ENCODE measurements at regions not wholly inside any gene's neighbourhood (a gene's known extent, or its start where the extent isn't known, plus 50 kb on each side); places are given as distances from the start of the nearest gene placed in this dataset.

- no peak for DNase-seq
Observed at GRCh38 chr4:28555866-28556265, 1695.2 kb downstream of the STIM2 start.

GRCh38 chr4:28557755-28558154, 1697.1 kb downstream of the STIM2 start:
- DNase-seq = no peak

DNA sequence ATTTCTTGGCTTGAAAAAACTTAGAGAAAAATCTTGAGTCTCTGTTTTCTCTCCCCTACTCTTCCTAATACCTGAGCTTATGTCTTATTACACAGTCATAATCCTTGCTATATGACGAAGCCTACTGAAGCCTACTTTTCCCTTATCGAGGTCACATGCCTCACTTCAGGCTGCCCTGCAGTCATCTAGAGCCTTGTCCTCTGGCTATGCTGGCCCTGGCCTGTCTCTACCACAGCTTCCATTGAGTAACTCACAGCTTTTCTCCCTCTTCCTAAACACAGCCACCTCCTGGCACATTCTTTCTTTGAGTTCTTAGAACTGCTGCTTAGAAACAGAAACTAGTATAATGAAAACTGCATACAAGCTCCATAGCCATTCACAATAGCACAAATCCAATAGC, 1698.3 kb downstream of the STIM2 start:
- no peak for DNase-seq

DNA sequence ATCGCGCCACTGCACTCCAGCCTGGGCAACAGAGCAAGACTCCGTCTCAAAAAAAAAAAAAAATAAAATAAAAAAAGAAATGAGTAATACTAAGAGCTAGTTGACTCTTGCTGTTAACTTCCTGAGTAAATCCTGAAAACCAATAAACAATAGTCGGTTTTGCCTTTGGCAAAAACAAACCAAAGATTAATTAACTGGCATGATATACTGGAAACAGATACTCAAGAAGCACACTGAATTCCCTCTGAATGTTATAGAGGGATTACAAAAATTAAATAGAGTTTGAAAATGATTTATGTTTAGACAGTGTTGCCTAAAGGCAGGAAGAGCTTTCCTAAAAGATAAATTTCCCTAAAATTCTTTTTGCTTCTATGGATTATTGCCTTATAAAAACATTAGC, 1702.3 kb downstream of the STIM2 start:
- DNase-seq = no peak

- DNase-seq = no peak
Observed at GRCh38 chr4:28565396-28565795, 1704.8 kb downstream of the STIM2 start.

GRCh38 chr4:28600958-28601357, 1740.3 kb downstream of the STIM2 start:
- DNase-seq = no peak

- no peak for DNase-seq
Observed at GRCh38 chr4:28621591-28621990, 1761.0 kb downstream of the STIM2 start.

DNA sequence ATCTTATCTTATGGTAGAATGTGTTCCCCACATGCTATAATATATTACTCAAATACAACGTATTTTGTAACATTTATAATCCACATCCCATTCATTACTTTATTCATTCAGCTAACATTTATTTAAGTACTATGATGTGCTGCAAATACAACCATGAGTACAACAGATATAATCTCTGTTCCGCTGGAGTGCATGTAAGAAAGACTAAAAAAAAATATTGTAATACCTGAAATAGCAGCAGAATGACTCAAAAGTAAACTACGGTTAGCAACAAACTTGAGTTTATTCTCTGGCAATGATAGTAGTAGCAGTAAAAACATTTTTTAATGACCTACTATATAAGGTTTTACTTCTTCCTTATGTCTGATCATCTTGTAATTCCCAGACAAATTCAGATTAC, 1776.3 kb downstream of the STIM2 start:
- no peak for DNase-seq

- no peak for DNase-seq
Observed at GRCh38 chr4:28639747-28640146, 1779.1 kb downstream of the STIM2 start.

DNA sequence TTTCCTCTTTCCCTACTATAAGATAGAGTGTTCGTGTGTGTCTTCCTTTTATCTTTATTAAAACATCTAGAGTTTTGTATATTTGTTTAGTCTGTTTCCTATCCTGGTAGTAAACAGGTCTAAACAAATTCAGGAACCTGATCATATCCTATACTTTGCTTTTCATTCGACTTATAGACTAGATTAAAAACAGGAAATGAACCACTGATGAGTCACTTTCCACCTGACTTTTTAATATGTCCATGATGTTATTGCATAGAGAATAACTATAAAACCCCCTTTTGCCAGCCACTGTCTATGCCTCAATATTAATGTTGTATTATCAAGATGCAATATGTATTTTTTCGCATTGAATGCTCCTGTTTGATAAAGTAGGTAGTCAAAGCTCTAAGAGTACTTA, 1794.0 kb downstream of the STIM2 start:
- no peak for DNase-seq

DNA sequence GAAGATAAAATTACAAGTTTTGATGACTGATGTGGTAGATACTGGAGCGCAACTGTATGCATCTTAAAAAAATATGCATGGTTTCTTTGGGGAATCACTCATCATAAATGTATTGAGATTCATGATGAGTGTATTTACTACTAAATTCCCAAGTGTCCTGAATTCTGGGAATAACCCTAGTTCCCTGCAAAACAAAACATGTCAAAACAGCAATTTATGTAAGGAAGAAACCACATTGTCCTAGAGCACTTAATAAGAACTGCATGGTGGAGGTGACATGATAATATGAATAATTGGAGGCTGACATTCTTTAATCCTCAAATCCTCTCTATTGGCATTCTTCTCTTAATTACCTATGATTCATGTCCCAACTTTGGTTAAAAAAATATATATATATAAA, 1804.7 kb downstream of the STIM2 start:
- DNase-seq = no peak

GRCh38 chr4:28675582-28675981, 1814.9 kb downstream of the STIM2 start:
- no peak for DNase-seq

- DNase-seq = no peak
Observed at GRCh38 chr4:28677808-28678207, 1817.2 kb downstream of the STIM2 start.

GRCh38 chr4:28682847-28683246, 1822.2 kb downstream of the STIM2 start:
- DNase-seq = no peak

GRCh38 chr4:28686618-28687017, 1826.0 kb downstream of the STIM2 start:
- peak; percentile 44 for DNase-seq

DNA sequence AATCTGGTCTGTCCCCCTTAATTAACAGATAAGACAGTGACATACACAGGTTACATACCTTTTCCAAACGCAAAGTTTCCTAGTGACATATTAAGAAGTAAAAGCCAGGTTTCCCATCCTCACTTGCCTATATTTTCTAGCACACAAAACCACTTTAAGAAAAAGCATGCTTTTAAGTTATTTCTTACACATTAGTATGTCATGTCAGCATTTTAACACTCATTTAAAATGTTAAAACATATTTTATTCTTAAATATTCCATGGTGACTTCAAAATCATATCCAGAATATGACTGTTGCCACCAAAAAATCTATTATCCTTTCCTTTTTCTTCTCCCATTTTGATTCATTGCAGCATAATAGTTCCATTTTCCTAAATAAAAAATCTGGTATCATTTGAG, 1830.2 kb downstream of the STIM2 start:
- no peak for DNase-seq

DNA sequence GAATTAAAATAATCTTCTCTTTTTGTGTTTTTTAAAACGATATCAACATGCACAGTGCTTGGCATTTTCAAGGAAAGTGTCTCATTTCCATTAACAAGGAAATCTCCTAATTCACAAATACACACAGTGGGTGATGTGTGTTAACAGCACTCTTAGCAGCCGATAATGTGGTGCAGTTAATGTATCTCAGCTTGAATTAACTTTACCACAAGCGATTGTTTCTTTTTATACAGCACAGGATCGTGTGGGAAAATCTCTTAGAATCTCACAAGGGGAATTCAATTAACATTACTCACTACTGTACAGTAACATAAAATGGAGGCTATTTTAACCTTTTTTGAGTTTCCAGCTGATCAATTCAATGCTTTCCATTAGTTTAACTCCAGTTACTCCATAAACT, 1841.9 kb downstream of the STIM2 start:
- DNase-seq = no peak

GRCh38 chr4:28709891-28710290, 1849.2 kb downstream of the STIM2 start:
- DNase-seq = no peak

DNA sequence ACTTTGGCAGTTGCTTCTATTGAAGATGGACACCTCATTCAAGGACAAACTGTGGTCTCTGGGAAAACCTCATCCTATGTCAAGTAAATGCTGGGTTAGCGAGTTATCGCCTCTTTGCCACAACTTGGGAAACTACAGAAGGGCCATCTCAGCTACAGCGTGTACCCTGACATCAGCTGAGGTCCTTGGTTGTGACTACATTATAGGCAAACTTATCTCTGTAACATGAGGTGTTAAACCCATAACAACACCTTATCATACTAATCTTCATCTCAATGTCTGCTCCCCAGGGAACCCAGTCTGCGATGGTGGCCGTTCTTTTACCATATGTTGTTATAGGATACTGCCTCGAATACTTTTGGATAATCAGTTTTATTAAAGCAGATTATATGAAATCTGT, 1862.7 kb downstream of the STIM2 start:
- no peak for DNase-seq

GRCh38 chr4:28724239-28724638, 1863.6 kb downstream of the STIM2 start:
- no peak for DNase-seq

DNA sequence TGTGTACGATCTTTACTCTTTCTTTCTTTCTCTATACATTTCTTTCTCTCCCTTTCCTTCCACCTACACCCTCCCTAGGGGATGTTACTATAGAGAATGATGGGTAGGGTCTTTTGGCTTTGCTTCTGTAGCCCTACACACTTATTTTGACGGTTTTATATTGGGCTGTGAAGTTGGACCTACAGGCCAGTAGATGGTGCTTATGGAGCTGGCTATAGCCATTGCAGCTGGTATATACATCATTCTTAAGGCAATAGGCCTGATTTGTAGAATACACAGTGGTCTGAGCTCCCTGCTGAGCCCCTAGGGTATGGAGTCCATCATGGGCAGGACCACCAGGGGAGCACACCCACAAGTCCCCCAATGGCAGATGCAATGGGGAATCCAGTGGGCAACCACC, 1869.7 kb downstream of the STIM2 start:
- no peak for DNase-seq

DNA sequence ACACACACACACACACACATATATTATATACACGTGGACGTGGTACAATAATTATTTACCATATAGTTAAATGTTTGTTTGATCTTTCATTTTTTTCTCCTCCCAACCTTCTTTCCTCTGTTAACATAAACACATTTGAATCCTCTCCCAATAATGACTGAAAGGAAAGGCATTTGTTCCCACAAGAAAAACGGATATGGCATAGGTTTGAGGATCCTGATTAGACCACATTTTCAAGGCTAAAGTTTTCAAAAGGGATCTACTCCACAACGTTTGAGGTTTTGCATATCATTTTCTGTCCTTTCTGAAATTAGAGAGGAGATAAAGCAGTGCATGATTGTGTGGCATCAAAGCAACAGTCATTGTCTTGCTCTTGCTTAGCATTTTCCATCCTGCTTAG, 1883.4 kb downstream of the STIM2 start:
- no peak for DNase-seq

DNA sequence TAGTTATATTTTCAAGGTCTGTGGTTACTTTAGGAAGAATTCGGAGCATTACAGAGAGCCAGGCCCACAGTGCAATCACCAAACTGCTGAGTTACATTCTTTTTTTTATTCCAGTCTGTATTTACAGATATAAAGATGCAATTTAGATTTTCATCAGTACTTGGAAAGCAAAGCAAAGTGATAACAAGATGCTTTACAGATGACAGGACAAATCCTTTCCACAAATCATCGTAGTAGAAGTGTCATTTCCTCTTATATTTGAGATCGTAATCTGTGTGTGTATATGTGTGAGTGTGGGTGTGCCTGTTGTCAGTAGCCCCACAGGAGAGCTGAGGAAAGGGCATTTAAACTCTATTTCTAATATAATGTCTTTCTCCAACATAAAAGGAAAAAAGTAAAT, 1893.7 kb downstream of the STIM2 start:
- no peak for DNase-seq

- no peak for DNase-seq
Observed at GRCh38 chr4:28755081-28755480, 1894.4 kb downstream of the STIM2 start.

- DNase-seq = no peak
Observed at GRCh38 chr4:28759064-28759463, 1898.4 kb downstream of the STIM2 start.

GRCh38 chr4:28760003-28760402, 1899.4 kb downstream of the STIM2 start:
- DNase-seq = no peak
